ENCODE measurements at regions not wholly inside any gene's neighbourhood (a gene's known extent, or its start where the extent isn't known, plus 50 kb on each side); places are given as distances from the start of the nearest gene placed in this dataset.

GRCh38 chr7:50149369-50149768, 56.3 kb upstream of the ZPBP start:
- no peak overlapping the region for H3K27ac ChIP-seq (ENCODE audit: low read depth in 1 of 2, low read length in 2 of 2)
- Mint-ChIP-seq H3K27me3 (no peaks in the 10 kb centered on the region), H3K9me3 (no peaks in the 10 kb centered on the region), H3K4me1 (ENCODE audit: low read depth) (peaks cover 67% of the 10 kb centered on the region), H3K27ac (peak overlapping the region; percentile 81), H3K36me3 (ENCODE audit: low read depth) (no peaks in the 10 kb centered on the region), H3K4me3 (peak overlapping the region; percentile 60)
- ChIA-PET POLR2A (interaction anchor here (0.6 to 2.6 kb wide), 10 partner anchors 13 to 218 kb away, joined by 3 to 16 read pairs (median 4); no protein-coding TSS in a partner anchor), CTCF (interaction anchor here (1.0 to 1.1 kb wide), 2 partner anchors 57 to 78 kb away, joined by 3 to 4 read pairs; no protein-coding TSS in a partner anchor)
- H3K4me1 ChIP-seq (ENCODE audit: insufficient read depth, low read length), result peaks cover 36% of the 10 kb centered on the region
- peak in 4 of 14 experiments; percentile 14 to 66 (median 40) for DNase-seq
- no peaks in the 10 kb centered on the region for H3K9me3 ChIP-seq (ENCODE audit: control insufficient read depth in 1 of 2, insufficient read depth in 1 of 2, low read length in 2 of 2)
- intact Hi-C loops (cut with DNase I, micrococcal nuclease), result loop anchor here in 1 of 2 experiments (2.0 kb wide), 2 partner anchors 15 to 157 kb away; no protein-coding TSS in a partner anchor
- no peak overlapping the region for H3K4me3 ChIP-seq (ENCODE audit: low read length)
- TF ChIP-seq, protein P1, sequence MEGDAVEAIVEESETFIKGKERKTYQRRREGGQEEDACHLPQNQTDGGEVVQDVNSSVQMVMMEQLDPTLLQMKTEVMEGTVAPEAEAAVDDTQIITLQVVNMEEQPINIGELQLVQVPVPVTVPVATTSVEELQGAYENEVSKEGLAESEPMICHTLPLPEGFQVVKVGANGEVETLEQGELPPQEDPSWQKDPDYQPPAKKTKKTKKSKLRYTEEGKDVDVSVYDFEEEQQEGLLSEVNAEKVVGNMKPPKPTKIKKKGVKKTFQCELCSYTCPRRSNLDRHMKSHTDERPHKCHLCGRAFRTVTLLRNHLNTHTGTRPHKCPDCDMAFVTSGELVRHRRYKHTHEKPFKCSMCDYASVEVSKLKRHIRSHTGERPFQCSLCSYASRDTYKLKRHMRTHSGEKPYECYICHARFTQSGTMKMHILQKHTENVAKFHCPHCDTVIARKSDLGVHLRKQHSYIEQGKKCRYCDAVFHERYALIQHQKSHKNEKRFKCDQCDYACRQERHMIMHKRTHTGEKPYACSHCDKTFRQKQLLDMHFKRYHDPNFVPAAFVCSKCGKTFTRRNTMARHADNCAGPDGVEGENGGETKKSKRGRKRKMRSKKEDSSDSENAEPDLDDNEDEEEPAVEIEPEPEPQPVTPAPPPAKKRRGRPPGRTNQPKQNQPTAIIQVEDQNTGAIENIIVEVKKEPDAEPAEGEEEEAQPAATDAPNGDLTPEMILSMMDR (IDR thresholded peaks at IDR 0.05), result no peak
- ATAC-seq (ENCODE audit: poor library complexity), result peak; percentile 30
- no peaks in the 10 kb centered on the region for H3K27me3 ChIP-seq (ENCODE audit: control insufficient read depth in 1 of 2, insufficient read depth in 2 of 2, low read length in 2 of 2)
- H3K36me3 ChIP-seq (ENCODE audit: insufficient read depth, low read length), result no peaks in the 10 kb centered on the region

GRCh38 chr7:50147951-50148808, 55.1 kb upstream of the ZPBP start:
- intact Hi-C loops (cut with DNase I, micrococcal nuclease), result loop anchor here in 1 of 2 experiments (2.0 kb wide), 2 partner anchors 17 to 159 kb away; no protein-coding TSS in a partner anchor
- Histone ChIP-seq H3K36me3 (ENCODE audit: insufficient read depth, low read length) (no peaks in the 10 kb centered on the region), H3K9me3 (ENCODE audit: control insufficient read depth in 1 of 2, insufficient read depth in 1 of 2, low read length in 2 of 2) (no peaks in the 10 kb centered on the region), H3K4me1 (ENCODE audit: insufficient read depth, low read length) (peaks cover 36% of the 10 kb centered on the region), H3K27me3 (ENCODE audit: control insufficient read depth in 1 of 2, insufficient read depth in 2 of 2, low read length in 2 of 2) (no peaks in the 10 kb centered on the region), H3K4me3 (ENCODE audit: low read length) (no peak overlapping the region), H3K27ac (ENCODE audit: low read depth in 1 of 2, low read length in 2 of 2) (peak overlapping the region; percentile 23 to 45)
- no peaks in the 10 kb centered on the region for H3K9me3 Mint-ChIP-seq
- TF ChIP-seq, protein P1 (IDR thresholded peaks at IDR 0.05), result no peak
- no peaks in the 10 kb centered on the region for H3K27me3 Mint-ChIP-seq
- ChIA-PET POLR2A (interaction anchor here (0.7 to 2.6 kb wide), 13 partner anchors 9 to 220 kb away, joined by 3 to 16 read pairs (median 3); no protein-coding TSS in a partner anchor), CTCF (interaction anchor here (1.3 to 2.0 kb wide), 3 partner anchors 38 to 270 kb away, joined by 3 to 13 read pairs (median 8); no protein-coding TSS in a partner anchor)
- ATAC-seq (ENCODE audit: poor library complexity) (peak; percentile 86), DNase-seq (peak in 6 of 14 experiments; percentile 19 to 85 (median 54))
- H3K36me3 Mint-ChIP-seq (ENCODE audit: low read depth), result no peaks in the 10 kb centered on the region
- H3K4me3 Mint-ChIP-seq, result peak overlapping the region; percentile 14
- peak overlapping the region; percentile 81 for H3K27ac Mint-ChIP-seq
- peaks cover 67% of the 10 kb centered on the region for H3K4me1 Mint-ChIP-seq (ENCODE audit: low read depth)

DNA sequence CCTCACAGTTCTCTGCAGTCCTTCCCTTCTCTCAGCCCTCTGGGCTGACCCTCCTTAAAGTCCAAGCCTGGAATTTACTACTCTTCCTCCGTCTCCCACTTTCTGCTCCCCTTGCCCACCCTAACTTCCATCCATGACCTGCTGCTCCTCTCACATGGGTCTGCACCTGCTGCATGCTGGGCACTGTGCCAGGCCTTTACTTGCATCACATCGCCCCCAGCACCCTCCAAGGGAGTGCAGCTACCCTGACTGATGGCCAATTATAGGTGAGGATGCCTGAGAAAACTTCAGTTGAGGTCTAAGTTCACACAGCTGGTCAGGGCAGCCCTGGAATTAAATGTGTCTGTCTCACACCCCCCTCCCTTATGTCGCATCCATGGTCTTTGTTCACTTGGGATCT, 53.6 kb upstream of the ZPBP start:
- Histone ChIP-seq H3K4me1 (ENCODE audit: insufficient read depth, low read length) (peaks cover 36% of the 10 kb centered on the region), H3K27ac (ENCODE audit: low read depth in 1 of 2, low read length in 2 of 2) (no peak overlapping the region), H3K4me3 (ENCODE audit: low read length) (no peak overlapping the region), H3K9me3 (ENCODE audit: control insufficient read depth in 1 of 2, insufficient read depth in 1 of 2, low read length in 2 of 2) (no peaks in the 10 kb centered on the region), H3K36me3 (ENCODE audit: insufficient read depth, low read length) (no peaks in the 10 kb centered on the region), H3K27me3 (ENCODE audit: control insufficient read depth in 1 of 2, insufficient read depth in 2 of 2, low read length in 2 of 2) (no peaks in the 10 kb centered on the region)
- H3K4me3 Mint-ChIP-seq, result no peak overlapping the region
- no peak for DNase-seq
- CTCF ChIA-PET, result interaction anchor here (1.3 to 2.0 kb wide), 3 partner anchors 39 to 272 kb away, joined by 3 to 13 read pairs (median 8); no protein-coding TSS in a partner anchor
- intact Hi-C loops (cut with DNase I, micrococcal nuclease), result no loop called here
- no peaks in the 10 kb centered on the region for H3K27me3 Mint-ChIP-seq
- H3K27ac Mint-ChIP-seq, result peak overlapping the region; percentile 81
- H3K36me3 Mint-ChIP-seq (ENCODE audit: low read depth), result no peaks in the 10 kb centered on the region
- POLR2A ChIA-PET, result interaction anchor here (0.6 to 1.4 kb wide), 3 partner anchors 57 to 216 kb away, joined by 3 to 4 read pairs (median 3); no protein-coding TSS in a partner anchor
- peaks cover 75% of the 10 kb centered on the region for H3K4me1 Mint-ChIP-seq (ENCODE audit: low read depth)
- no peak for ATAC-seq (ENCODE audit: poor library complexity)
- H3K9me3 Mint-ChIP-seq, result no peaks in the 10 kb centered on the region
- TF ChIP-seq, protein P1 (IDR thresholded peaks at IDR 0.05), result no peak

Measured in CD4-positive, alpha-beta T cell (primary cell).